Osteocyte (in vitro differentiated cells): ENCODE measurements at regions not wholly inside any gene's neighbourhood (a gene's known extent, or its start where the extent isn't known, plus 50 kb on each side); places are given as distances from the start of the nearest gene placed in this dataset.

Experiments
- DNase-seq: peaks from one replicate; pipeline ENCODE4 v3.0.0; 2021; ENCODE audit warnings: mixed read lengths; ENCODE audit not compliant: unreplicated experiment; ENCODE audit errors: extremely low spot score
- H3K27ac Mint-ChIP-seq: one replicate; pipeline ENCODE4 v1.8.0; 2021; ENCODE audit warnings: mild to moderate bottlenecking, mixed read lengths; ENCODE audit not compliant: unreplicated experiment
- H3K27me3 Mint-ChIP-seq: one replicate; pipeline ENCODE4 v1.8.0; 2021; ENCODE audit warnings: mixed read lengths; ENCODE audit not compliant: unreplicated experiment
- H3K36me3 Mint-ChIP-seq: one replicate; pipeline ENCODE4 v1.8.0; 2021; ENCODE audit warnings: mixed read lengths; ENCODE audit not compliant: unreplicated experiment
- H3K4me1 Mint-ChIP-seq: one replicate; pipeline ENCODE4 v1.8.0; 2021; ENCODE audit warnings: mixed read lengths; ENCODE audit not compliant: unreplicated experiment
- H3K4me3 Mint-ChIP-seq: one replicate; pipeline ENCODE4 v1.8.0; 2021; ENCODE audit warnings: mild to moderate bottlenecking, moderate library complexity, mixed read lengths; ENCODE audit not compliant: unreplicated experiment
- H3K9me3 Mint-ChIP-seq: one replicate; pipeline ENCODE4 v1.8.0; 2021; ENCODE audit warnings: mixed read lengths; ENCODE audit not compliant: unreplicated experiment
- CTCF ChIP-seq: fragments of 200-600 bp; sonication (generic); IDR thresholded peaks from 2 replicates; pipeline ENCODE4 v1.5.0; 2021; ENCODE audit warnings: antibody characterized with exemption, mild to moderate bottlenecking, moderate library complexity

- Mint-ChIP-seq H3K4me1 (no peaks in the 10 kb centered on the region), H3K27ac (no peak overlapping the region), H3K27me3 (peaks cover 4% of the 10 kb centered on the region), H3K9me3 (no peaks in the 10 kb centered on the region), H3K36me3 (no peaks in the 10 kb centered on the region), H3K4me3 (no peak overlapping the region)
- no peak for TF ChIP-seq CTCF
- no peak for DNase-seq
Observed at GRCh38 chr11:87832211-87832610, 343.0 kb downstream of the RAB38 start.

GRCh38 chr11:87820011-87820410, 355.2 kb downstream of the RAB38 start:
- Mint-ChIP-seq H3K4me3 (no peak overlapping the region), H3K4me1 (no peaks in the 10 kb centered on the region), H3K9me3 (no peaks in the 10 kb centered on the region), H3K27me3 (no peaks in the 10 kb centered on the region), H3K27ac (no peak overlapping the region), H3K36me3 (no peaks in the 10 kb centered on the region)
- TF ChIP-seq CTCF = no peak
- DNase-seq = no peak

- Mint-ChIP-seq H3K4me1 (no peaks in the 10 kb centered on the region), H3K4me3 (no peak overlapping the region), H3K36me3 (no peaks in the 10 kb centered on the region), H3K27ac (no peak overlapping the region), H3K9me3 (no peaks in the 10 kb centered on the region), H3K27me3 (no peaks in the 10 kb centered on the region)
- TF ChIP-seq CTCF = no peak
- no peak for DNase-seq
Observed at GRCh38 chr11:87819151-87819550, 356.1 kb downstream of the RAB38 start.

- DNase-seq = no peak
- H3K4me1 Mint-ChIP-seq = no peaks in the 10 kb centered on the region
- H3K27me3 Mint-ChIP-seq = peaks cover 3% of the 10 kb centered on the region
- H3K4me3 Mint-ChIP-seq = no peak overlapping the region
- H3K36me3 Mint-ChIP-seq = no peaks in the 10 kb centered on the region
- H3K27ac Mint-ChIP-seq = no peak overlapping the region
- no peak for TF ChIP-seq CTCF
- no peaks in the 10 kb centered on the region for H3K9me3 Mint-ChIP-seq
Observed at GRCh38 chr11:87812571-87813365, 362.5 kb downstream of the RAB38 start.

GRCh38 chr11:87810486-87810885, 364.8 kb downstream of the RAB38 start:
- H3K27me3 Mint-ChIP-seq = peaks cover 3% of the 10 kb centered on the region
- no peak for TF ChIP-seq CTCF
- H3K36me3 Mint-ChIP-seq = no peaks in the 10 kb centered on the region
- no peak for DNase-seq
- H3K4me1 Mint-ChIP-seq = no peaks in the 10 kb centered on the region
- no peaks in the 10 kb centered on the region for H3K9me3 Mint-ChIP-seq
- H3K4me3 Mint-ChIP-seq = no peak overlapping the region
- no peak overlapping the region for H3K27ac Mint-ChIP-seq
